ENCODE measurements at regions not wholly inside any gene's neighbourhood (a gene's known extent, or its start where the extent isn't known, plus 50 kb on each side); places are given as distances from the start of the nearest gene placed in this dataset.

- intact Hi-C loops (cut with micrococcal nuclease) (no loop called here), in situ Hi-C loops (cut with MboI) (no loop called here)
- no TSS peak for BruUV-seq (replicated peaks)
- Histone ChIP-seq H3K4me1 (replicated peaks in 1 of 2; ENCODE audit: control insufficient read depth in 2 of 2, insufficient read depth in 2 of 2, low read length in 2 of 2) (no peaks in the 10 kb centered on the region), H3K9ac (ENCODE audit: insufficient read depth in 1 of 2, low read depth in 2 of 2, low read length in 2 of 2) (no peak overlapping the region), H3K79me2 (ENCODE audit: control insufficient read depth, insufficient read depth, low read length) (no peaks in the 10 kb centered on the region), H3K9me1 (ENCODE audit: control insufficient read depth, insufficient read depth, low read length) (no peaks in the 10 kb centered on the region), H3K4me2 (ENCODE audit: insufficient read depth, low read length) (no peak overlapping the region), H4K20me1 (replicated peaks; ENCODE audit: control insufficient read depth, insufficient read depth, low read length) (no peaks in the 10 kb centered on the region), H3K36me3 (ENCODE audit: control insufficient read depth, insufficient read depth, low read length) (no peaks in the 10 kb centered on the region), H3K4me3 (no peak overlapping the region), H3K27ac (ENCODE audit: extremely low read depth, low read depth, low read length) (no peak overlapping the region), H3K9me3 (replicated peaks; ENCODE audit: control insufficient read depth, insufficient read depth, low read depth, low read length) (no peaks in the 10 kb centered on the region), H2AFZ (ENCODE audit: low read depth, low read length) (no peak overlapping the region), H3K27me3 (ENCODE audit: control insufficient read depth in 2 of 2, insufficient read depth in 2 of 2, low read length in 2 of 2) (no peaks in the 10 kb centered on the region)
- ATAC-seq: no peak
- ChIA-PET POLR2A (no interaction called here), CTCF (ENCODE audit: low intra/inter-chr PET ratio) (no interaction called here)
- 3% methylated on average over 3 of the region's 4 CpGs for WGBS (ENCODE audit: insufficient coverage, low coverage, missing lambda C conversion rate)
- FAIRE-seq: no peak
- no peak for TF ChIP-seq HES1 (IDR thresholded peaks at IDR 0.05; ENCODE audit: low read depth)
- no peak for TF ChIP-seq ZNF232 (CRISPR knock-in tag; IDR thresholded peaks at IDR 0.05)
- no peak for TF ChIP-seq NCOA1 (IDR thresholded peaks at IDR 0.05; ENCODE audit: low read depth)
- TF ChIP-seq ZNF282 (CRISPR knock-in tag; IDR thresholded peaks at IDR 0.05): no peak
- TF ChIP-seq LCOR (CRISPR knock-in tag; IDR thresholded peaks at IDR 0.05): no peak
- no peak for TF ChIP-seq GABPB2 (CRISPR knock-in tag; conservative IDR thresholded peaks at IDR 0.05)
- TF ChIP-seq ZNF707 (CRISPR knock-in tag; conservative IDR thresholded peaks at IDR 0.05): no peak
- TF ChIP-seq MYBL2 (IDR thresholded peaks at IDR 0.05; ENCODE audit: low read depth): no peak
- no peak for TF ChIP-seq MYBL2 (CRISPR knock-in tag; IDR thresholded peaks at IDR 0.05; ENCODE audit: borderline replicate concordance)
- no peak for TF ChIP-seq ZNF561 (CRISPR knock-in tag; conservative IDR thresholded peaks at IDR 0.05)
- TF ChIP-seq ZNF639 (CRISPR knock-in tag; conservative IDR thresholded peaks at IDR 0.05 in 1 of 2, IDR thresholded peaks at IDR 0.05 in 1 of 2): no peak
- no peak for TF ChIP-seq POLR2A (conservative IDR thresholded peaks at IDR 0.05)
- no peak for TF ChIP-seq DPF2 (IDR thresholded peaks at IDR 0.05)
- no peak for TF ChIP-seq CBFA2T3 (IDR thresholded peaks at IDR 0.05)
- no peak for TF ChIP-seq ZNF217 (CRISPR knock-in tag; IDR thresholded peaks at IDR 0.05)
- TF ChIP-seq RBM22 (IDR thresholded peaks at IDR 0.05; ENCODE audit: low read depth, low read length, poor library complexity, severe bottlenecking): no peak
- DNase-seq (ENCODE audit: extremely low read depth in 1 of 4, low spot score in 3 of 4): no peak
Observed at GRCh38 chr14:80003138-80003537, 208.2 kb downstream of the DIO2 start.
